Pancreas (tissue), 10 donors: ENCODE measurements at regions not wholly inside any gene's neighbourhood (a gene's known extent, or its start where the extent isn't known, plus 50 kb on each side); places are given as distances from the start of the nearest gene placed in this dataset.

Experiments
- ATAC-seq, 4 donors: fragments of 200-7000 bp; cut with Tn5 transposase; one replicate each; pipeline versions ENCODE4 v1.8.0 to v1.9.1; 2020; ENCODE audit warnings: mild to moderate bottlenecking in 4 of 4, moderate library complexity in 4 of 4
- DNase-seq, 6 donors: peaks; one replicate each; pipeline ENCODE4 v3.0.0-alpha.2; 2020
- FAIRE-seq: peaks from 2 replicates; lab custom pipeline; 2012; peaks lifted over from hg19 to GRCh38; lab: Jason Lieb, UNC
- H3K27ac ChIP-seq, 4 donors: fragments of 200-600 bp; sonication (generic); 1 replicate in 3 of 4; 2 replicates in 1 of 4; pipeline versions ENCODE4 v1.5.0 to v1.8.0; 2020
- H3K27me3 ChIP-seq, 4 donors: fragments of 200-600 bp; one replicate each; pipeline ENCODE4 v1.8.0; 2021
- H3K36me3 ChIP-seq, 3 donors: fragments of 200-600 bp; sonication (generic) in 1 of 3; one replicate each; pipeline versions ENCODE4 v1.5.0 to v1.8.0; 2020 to 2021
- H3K4me1 ChIP-seq, 3 donors: fragments of 200-600 bp; one replicate each; pipeline ENCODE4 v1.8.0; 2021
- H3K4me3 ChIP-seq, 4 donors: fragments of 200-600 bp; sonication (generic) in 2 of 4; one replicate each; pipeline versions ENCODE4 v1.5.0 to v1.8.0; 2020 to 2021
- H3K9me3 ChIP-seq, 4 donors: fragments of 200-600 bp; one replicate each; pipeline ENCODE4 v1.8.0; 2021
- WGBS, 2 donors: extraction: QIAGEN DNeasy Blood & Tissue Kit; methylation state at CpG; one replicate each; pipeline ENCODE4 v1.1.7; 2013; 5-methylcytosine and 5-hydroxymethylcytosine counted together
- intact Hi-C, 3 donors: fragments of 100-400 bp; cut with DNase I; formaldehyde crosslinking; loops; one replicate each; pipeline versions ENCODE4 v1.11.1 to v1.14.2; 2022
- TF ChIP-seq, protein P1 (sequence below), 4 donors: fragments of 200-600 bp; sonication (generic) in 3 of 4; IDR thresholded peaks; one replicate each; pipeline versions ENCODE4 v1.5.0 to v1.8.0; 2021; ENCODE audit warnings: antibody characterized with exemption in 4 of 4
- donor health status: healthy with polysubstance abuse.
- donor health status: DM: no; HTN: no; CAD: no; lungs with moderate emphysema.
- donor health status: DM: no; HTN: no; CAD: no.
- donor health status: control.
- donor health status: control.
- donor health status: Bipolar disorder and iron deficiency.
- donor health status: DM: yes; HTN: yes; CAD: no.
- donor health status: DM: no; HTN: no; CAD: no.
- donor health status: DM: no; HTN: no; CAD: no.
- donor health status: DM: yes; HTN: yes; CAD: no.

GRCh38 chr21:19011451-19011850 is 607.9 kb upstream of the TMPRSS15 start:
- Histone ChIP-seq H3K4me3 (no peak overlapping the region), H3K4me1 (no peaks in the 10 kb centered on the region), H3K27me3 (no peaks in the 10 kb centered on the region), H3K9me3 (no peaks in the 10 kb centered on the region), H3K27ac (no peak overlapping the region), H3K36me3 (no peaks in the 10 kb centered on the region)
- FAIRE-seq, result no peak
- intact Hi-C loops, result no loop called here
- 52 to 62% methylated on average over 2 of the region's 2 CpGs for WGBS, 2 donors
- no peak for DNase-seq
- TF ChIP-seq, protein P1, sequence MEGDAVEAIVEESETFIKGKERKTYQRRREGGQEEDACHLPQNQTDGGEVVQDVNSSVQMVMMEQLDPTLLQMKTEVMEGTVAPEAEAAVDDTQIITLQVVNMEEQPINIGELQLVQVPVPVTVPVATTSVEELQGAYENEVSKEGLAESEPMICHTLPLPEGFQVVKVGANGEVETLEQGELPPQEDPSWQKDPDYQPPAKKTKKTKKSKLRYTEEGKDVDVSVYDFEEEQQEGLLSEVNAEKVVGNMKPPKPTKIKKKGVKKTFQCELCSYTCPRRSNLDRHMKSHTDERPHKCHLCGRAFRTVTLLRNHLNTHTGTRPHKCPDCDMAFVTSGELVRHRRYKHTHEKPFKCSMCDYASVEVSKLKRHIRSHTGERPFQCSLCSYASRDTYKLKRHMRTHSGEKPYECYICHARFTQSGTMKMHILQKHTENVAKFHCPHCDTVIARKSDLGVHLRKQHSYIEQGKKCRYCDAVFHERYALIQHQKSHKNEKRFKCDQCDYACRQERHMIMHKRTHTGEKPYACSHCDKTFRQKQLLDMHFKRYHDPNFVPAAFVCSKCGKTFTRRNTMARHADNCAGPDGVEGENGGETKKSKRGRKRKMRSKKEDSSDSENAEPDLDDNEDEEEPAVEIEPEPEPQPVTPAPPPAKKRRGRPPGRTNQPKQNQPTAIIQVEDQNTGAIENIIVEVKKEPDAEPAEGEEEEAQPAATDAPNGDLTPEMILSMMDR (IDR thresholded peaks at IDR 0.05), result no peak
- no peak for ATAC-seq

DNA sequence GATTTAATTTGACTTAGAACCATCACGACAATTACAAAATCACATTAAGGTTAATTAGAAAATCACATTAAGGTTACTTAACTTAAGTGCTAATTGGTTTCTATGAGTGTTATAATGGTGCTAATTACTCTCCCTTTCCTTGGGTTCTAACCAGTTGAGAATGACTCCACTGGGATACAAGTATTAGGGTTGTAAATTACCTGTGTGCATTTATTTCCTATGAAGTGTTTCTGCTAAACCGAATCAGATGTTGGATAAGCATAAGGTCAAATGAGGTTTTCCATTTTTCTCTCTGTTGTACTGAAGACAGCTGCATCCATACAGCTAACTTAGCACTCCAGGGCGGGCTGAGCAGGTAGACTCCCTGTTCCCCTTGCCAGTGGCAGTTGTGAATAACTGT is 610.3 kb upstream of the TMPRSS15 start:
- H3K36me3 ChIP-seq, result no peaks in the 10 kb centered on the region
- intact Hi-C loops, result no loop called here
- no peaks in the 10 kb centered on the region for H3K27me3 ChIP-seq
- FAIRE-seq (no peak), ATAC-seq (no peak), DNase-seq (no peak)
- H3K27ac ChIP-seq, result no peak overlapping the region
- 55 to 67% methylated on average over 3 of the region's 3 CpGs for WGBS, 2 donors
- no peaks in the 10 kb centered on the region for H3K4me1 ChIP-seq
- TF ChIP-seq, protein P1 (IDR thresholded peaks at IDR 0.05), result no peak
- no peaks in the 10 kb centered on the region for H3K9me3 ChIP-seq
- H3K4me3 ChIP-seq, result no peak overlapping the region

DNA sequence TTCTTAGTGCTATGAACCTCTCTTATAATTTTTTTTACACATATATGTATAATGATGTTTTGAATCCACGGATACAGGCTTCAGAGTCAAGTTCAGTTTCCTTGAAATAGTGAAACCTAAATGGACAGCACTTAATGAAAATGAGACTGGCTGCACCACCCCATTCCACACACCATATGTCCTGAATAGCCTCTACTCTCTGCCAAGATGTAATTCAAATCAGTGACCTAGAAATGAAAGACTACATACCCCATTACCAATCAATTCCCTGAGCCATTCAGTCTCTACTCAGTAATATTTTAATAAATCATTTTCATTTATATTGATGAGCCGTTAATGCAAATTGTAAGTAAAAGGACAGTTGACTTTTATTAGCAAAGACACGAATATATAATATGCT is 614.9 kb upstream of the TMPRSS15 start:
- Histone ChIP-seq H3K27me3 (no peaks in the 10 kb centered on the region), H3K4me1 (no peaks in the 10 kb centered on the region), H3K36me3 (no peaks in the 10 kb centered on the region), H3K4me3 (no peak overlapping the region), H3K27ac (no peak overlapping the region), H3K9me3 (no peaks in the 10 kb centered on the region)
- intact Hi-C loops, result no loop called here
- FAIRE-seq (no peak), DNase-seq (no peak), ATAC-seq (no peak)
- WGBS, 2 donors, result 32 to 55% methylated on average over 3 of the region's 3 CpGs
- TF ChIP-seq, protein P1 (IDR thresholded peaks at IDR 0.05), result no peak

DNA sequence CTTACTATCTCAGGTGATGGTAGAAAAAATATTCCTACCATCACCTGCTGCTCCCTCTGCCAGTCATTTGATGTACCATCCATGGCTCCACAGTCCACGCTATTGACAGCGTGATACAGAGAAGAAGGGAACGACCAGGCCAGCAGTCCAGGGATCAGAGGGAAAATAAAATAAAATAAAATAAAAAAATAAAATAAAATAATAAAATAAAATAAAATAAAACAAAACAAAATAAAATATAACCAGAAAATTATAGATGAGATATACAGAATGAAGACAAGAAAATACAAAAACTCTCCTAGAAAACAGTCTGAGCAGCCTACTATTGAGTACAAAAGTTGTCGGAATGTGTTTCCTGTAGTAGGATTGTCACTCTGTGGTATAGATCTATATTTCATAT is 619.4 kb upstream of the TMPRSS15 start:
- ATAC-seq, result no peak

GRCh38 chr21:19026911-19027310 is 623.3 kb upstream of the TMPRSS15 start:
- no peak overlapping the region for H3K4me3 ChIP-seq
- H3K4me1 ChIP-seq, result no peaks in the 10 kb centered on the region
- no peaks in the 10 kb centered on the region for H3K27me3 ChIP-seq
- ATAC-seq (no peak), DNase-seq (no peak), FAIRE-seq (no peak)
- no peak overlapping the region for H3K27ac ChIP-seq
- intact Hi-C loops, result no loop called here
- TF ChIP-seq, protein P1 (IDR thresholded peaks at IDR 0.05), result no peak
- H3K36me3 ChIP-seq, result no peaks in the 10 kb centered on the region
- H3K9me3 ChIP-seq, result no peaks in the 10 kb centered on the region

More for the DNA sequence above, 619.4 kb upstream of the TMPRSS15 start:
- DNase-seq, result no peak
- H3K27ac ChIP-seq, result no peak overlapping the region
- no peaks in the 10 kb centered on the region for H3K27me3 ChIP-seq
- H3K4me3 ChIP-seq, result no peak overlapping the region
- no peaks in the 10 kb centered on the region for H3K9me3 ChIP-seq
- intact Hi-C loops, result no loop called here
- no peaks in the 10 kb centered on the region for H3K4me1 ChIP-seq
- H3K36me3 ChIP-seq, result no peaks in the 10 kb centered on the region
- TF ChIP-seq, protein P1 (IDR thresholded peaks at IDR 0.05), result no peak
- FAIRE-seq, result no peak
- 74 to 82% methylated on average over 4 of the region's 4 CpGs for WGBS, 2 donors
